Choroid plexus epithelial cell (primary cell): ENCODE measurements at regions not wholly inside any gene's neighbourhood (a gene's known extent, or its start where the extent isn't known, plus 50 kb on each side); places are given as distances from the start of the nearest gene placed in this dataset.

ENCODE experiments used
- DNase-seq: peaks from one replicate; pipeline ENCODE4 v3.0.0-alpha.2; 2010; ENCODE audit warnings: low read depth
- H3K4me3 ChIP-seq: 2 replicates; pipeline ENCODE4 v1.5.1; 2011; ENCODE audit warnings: low read depth, mild to moderate bottlenecking, control low read depth, low read length, moderate library complexity
- CTCF ChIP-seq: conservative IDR thresholded peaks from 2 replicates; pipeline ENCODE4 v1.5.1; 2011; ENCODE audit warnings: low read depth, mild to moderate bottlenecking, control low read depth, inconsistent platforms, low read length, moderate library complexity

- no peak for DNase-seq
- no peak for TF ChIP-seq CTCF
- no peak overlapping the region for H3K4me3 ChIP-seq
Observed at GRCh38 chr13:91219201-91219600, 128.3 kb upstream of the MIR17HG start.

DNA sequence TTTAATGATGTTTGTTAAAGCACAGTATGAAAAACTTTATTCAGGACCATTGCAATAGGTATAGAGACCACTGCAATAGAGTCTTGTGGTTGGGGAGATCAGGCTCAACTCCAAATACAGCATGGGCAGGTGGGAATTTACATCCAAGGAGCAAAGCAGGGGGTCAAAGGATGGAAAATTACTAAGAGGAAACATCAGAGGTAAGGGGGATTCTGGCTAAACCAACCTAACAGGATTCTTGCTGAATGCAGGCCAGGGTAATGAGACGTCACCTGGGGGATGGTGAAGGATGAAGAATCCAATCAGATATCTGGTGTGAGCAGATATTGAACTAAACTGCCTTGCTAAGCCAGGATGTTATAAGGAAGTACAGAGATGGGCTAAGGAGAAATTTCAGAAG is 126.6 kb upstream of the MIR17HG start:
- TF ChIP-seq CTCF = no peak

DNA sequence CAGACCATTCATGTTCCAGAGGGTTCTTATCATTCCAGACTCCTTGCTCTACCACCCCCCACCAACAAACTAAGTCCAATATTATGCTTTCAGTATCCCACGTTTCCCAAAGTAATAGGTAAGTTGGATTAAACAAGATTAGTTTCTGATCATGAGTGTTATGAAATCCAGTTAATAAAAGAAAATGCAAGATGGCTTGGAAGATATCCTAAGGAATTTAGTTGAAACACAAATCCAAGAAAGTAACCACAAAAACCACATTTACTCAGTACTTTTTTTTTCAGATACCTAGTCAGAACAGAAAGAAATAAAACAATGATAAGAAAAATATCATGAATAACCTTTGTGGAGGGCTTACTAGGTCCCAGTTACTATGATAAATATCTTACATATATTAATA is 119.4 kb upstream of the MIR17HG start:
- DNase-seq = no peak
- no peak overlapping the region for H3K4me3 ChIP-seq
- TF ChIP-seq CTCF = no peak

More for the DNA sequence above, 126.6 kb upstream of the MIR17HG start:
- no peak overlapping the region for H3K4me3 ChIP-seq
- DNase-seq = no peak

DNA sequence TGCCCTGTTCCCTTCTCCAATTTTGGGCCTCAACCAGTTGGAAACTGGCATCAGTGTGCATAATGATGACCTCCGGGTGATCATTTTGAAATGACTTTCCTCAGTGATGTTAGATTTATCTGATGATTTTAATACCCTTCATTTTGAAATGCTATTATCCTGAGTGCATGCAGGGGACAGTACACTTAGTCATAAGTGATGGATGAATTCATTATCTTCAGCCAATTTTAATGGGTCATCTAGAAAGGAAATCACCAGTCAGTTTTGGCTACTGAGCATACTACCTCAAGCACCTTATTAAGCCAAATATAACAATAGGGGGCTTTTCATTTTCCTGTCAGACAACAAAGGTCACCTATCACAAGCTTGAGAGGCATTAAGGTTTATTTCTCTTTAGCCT is 118.5 kb upstream of the MIR17HG start:
- no peak for DNase-seq
- H3K4me3 ChIP-seq = no peak overlapping the region
- TF ChIP-seq CTCF = no peak

DNA sequence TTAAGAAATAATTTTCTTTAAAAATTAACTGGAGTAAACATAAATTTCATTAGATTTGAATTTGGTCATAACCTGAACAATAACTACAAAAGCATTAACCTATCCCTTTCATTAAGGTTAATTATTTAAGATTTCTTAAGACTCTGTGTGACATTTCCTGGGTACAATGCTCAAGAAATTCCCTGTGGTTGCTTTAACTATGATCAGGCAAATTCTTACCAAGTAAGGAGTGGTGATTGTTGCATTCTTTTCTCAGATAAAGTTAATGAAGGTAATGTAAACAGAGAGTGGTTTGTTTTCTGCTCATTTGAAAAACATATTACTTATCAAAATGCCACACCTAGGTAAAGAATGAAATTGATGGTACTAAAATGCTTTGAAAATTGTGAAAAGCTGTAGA is 114.8 kb upstream of the MIR17HG start:
- DNase-seq = no peak
- no peak overlapping the region for H3K4me3 ChIP-seq
- no peak for TF ChIP-seq CTCF

- no peak for DNase-seq
- TF ChIP-seq CTCF = no peak
- H3K4me3 ChIP-seq = no peak overlapping the region
Observed at GRCh38 chr13:91233291-91233690, 114.2 kb upstream of the MIR17HG start.

DNA sequence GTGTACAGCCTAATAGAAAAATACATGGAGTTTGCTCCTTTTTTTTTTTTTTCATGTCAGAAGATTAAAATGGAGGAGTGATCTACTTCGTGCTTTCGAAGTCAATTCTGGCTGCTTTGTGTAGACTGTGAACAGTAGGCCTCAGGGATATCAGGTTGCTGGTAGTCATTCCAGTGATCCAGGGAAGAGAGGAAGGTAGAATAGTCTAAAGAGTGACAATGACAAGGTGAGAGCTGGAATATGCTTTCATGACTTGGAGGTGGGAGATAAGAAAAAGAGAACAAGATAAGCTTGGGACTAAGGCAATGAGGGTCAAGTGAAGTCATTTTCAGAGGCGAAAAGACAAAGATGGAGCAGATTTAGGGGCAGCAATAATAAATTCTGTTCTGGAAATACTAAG is 111.3 kb upstream of the MIR17HG start:
- H3K4me3 ChIP-seq = no peak overlapping the region
- TF ChIP-seq CTCF = no peak
- no peak for DNase-seq
